ENCODE measurements at regions not wholly inside any gene's neighbourhood (a gene's known extent, or its start where the extent isn't known, plus 50 kb on each side); places are given as distances from the start of the nearest gene placed in this dataset.
A peak's percentile ranks its signal among the peaks of the same experiment; 100 is the strongest.

DNA sequence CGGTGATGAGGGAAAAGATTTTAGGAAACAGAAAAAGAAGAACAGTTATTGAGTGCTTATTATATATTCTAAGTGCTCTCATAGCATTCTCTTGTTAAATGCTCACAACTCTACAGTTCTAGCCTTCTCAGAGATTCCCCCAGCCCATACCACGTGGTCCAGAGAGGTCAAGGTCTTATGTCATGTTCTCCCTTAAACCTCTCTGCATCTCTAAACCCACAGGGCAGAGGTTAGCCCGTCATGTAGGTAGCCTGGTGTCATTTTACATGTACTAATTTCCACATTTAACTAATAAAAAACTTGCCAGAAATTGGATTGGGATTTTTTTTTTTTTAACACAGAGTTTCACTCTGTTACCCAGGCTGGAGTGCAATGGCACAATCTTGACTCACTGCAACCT is 178.0 kb downstream of the CEMIP2 start:
- no peak for DNase-seq (ENCODE audit: low read depth in 4 of 4, low spot score in 3 of 4)

DNA sequence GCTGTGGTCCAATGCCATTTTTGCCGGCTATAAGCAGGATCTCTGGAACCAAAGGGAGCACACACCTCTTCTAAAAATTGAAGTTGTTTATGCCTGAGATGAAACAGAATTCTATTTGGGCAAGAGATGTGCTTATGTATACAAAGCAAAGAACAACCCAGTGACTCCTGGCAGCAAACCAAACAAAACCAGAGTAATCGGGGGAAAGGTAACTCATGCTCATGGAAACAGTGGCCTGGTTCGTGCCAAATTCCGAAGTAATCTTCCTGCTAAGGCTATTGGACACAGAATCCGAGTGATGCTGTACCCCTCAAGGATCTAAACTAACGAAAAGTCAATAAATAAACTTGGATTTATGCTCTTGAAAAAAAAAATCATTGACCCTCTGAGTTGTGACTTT is 178.7 kb downstream of the CEMIP2 start:
- DNase-seq (ENCODE audit: low read depth in 4 of 4, low spot score in 3 of 4): no peak

DNA sequence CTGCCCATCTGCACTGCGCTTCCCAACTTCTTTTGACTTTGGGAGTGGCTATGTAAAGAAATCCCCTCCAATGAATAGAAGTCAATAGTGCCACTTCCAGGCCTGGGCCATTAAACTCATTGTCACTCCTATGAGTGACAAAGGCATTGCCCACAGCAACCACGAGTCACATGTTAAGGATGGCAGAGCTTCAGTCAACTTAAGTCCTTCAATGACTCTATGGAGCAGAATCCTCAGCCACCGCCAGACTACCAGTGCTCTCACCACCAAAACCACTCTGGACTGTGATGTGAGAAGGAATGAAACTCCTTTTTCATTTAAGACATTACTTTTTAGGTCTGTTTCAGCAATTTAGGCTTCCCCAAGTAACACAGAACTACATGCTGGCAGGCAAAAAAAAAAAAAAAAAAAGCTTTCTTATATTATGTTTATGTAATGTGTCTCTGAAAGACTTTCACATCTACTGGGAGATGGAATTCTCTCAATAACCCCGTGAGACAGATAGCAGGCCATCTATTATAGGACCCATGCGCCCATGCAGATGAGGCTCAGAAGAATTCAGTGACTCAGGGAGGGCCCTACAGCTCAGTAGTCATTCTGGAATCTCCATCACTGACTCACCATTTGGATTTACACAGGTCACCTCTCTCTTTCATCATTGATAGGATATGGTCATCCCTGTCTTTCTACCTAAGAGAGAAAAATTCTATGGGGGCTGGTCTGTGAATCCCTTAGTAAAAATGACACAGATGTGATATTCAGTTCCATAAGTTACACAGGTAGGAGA is 180.5 kb downstream of the CEMIP2 start:
- no peak for DNase-seq (ENCODE audit: low read depth in 4 of 4, low spot score in 3 of 4)

DNA sequence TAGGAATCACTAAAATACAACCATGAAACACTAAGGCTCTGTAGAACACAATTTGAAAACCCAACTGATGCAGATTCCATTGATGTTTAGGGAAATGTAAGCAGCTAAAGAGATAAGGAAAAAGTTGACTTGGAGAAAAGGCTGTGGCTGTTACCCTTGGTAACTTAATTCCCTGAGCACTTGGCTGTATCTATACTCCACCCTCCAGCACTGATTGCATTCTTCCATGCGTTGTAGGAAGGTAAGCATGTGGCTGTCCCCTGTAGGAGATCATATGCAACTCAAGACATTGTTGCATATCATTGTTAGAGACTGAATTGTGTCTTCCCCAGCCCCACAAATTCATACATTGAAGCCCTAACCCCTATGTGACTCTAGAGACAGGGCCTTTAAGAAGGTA is 184.5 kb downstream of the CEMIP2 start:
- DNase-seq (ENCODE audit: low read depth in 4 of 4, low spot score in 3 of 4): no peak

DNA sequence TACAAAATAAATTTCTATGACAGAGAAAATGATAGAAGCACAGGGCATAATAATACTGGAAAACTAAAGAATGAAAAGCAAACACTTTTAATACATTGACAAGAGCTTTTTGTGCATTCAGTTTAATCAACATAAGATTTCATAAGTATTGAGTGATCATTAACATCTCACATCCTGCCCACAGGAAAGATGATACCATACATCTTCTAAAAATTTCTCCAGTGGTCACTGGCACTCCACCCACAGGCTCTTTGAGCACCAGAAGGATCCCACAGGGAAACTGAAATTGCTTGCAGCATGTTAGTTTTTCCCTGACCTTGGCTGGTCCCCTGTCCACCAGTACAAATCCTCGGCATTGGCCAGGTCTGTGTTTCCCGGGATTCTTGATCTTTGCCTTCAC is 186.0 kb downstream of the CEMIP2 start:
- no peak for DNase-seq (ENCODE audit: low read depth in 4 of 4, low spot score in 3 of 4)

DNA sequence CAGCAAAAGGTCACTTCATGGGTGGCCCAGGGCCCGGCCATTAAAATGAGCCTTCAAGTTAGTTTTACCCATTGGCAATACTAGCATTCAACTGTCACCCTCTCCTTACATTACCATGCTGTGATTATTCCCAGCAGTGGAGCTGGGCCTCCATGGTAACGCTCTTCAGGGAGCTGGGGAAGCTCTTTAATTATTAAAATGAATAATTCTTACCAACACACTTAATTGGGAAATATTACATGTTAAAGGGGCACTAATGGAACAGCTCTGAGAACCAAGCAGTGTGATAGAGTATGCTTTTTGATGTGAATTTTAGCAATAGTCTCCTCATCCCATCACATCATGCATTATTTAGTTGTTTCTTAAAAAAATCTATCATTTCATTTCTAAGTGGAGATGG is 187.2 kb downstream of the CEMIP2 start:
- no peak for DNase-seq (ENCODE audit: low read depth in 4 of 4, low spot score in 3 of 4)

DNA sequence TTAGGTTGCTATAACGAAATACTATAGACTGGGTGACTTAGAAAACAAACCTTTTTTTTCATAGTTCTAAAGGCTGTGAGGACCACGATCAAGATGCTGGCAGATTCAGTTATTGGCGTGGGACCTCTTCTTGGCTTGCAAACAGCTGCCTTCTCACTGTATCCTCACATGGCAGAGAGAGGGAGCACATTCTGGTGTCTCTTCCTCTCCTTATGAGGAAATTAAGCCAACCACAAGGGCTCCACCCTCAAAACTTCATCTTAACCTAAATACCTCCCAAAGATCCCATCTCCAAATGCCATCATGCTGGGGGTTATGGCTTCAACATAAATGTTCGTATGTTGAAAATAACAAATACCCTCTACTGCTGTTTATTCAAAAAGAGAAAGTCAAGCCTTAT is 197.1 kb downstream of the CEMIP2 start:
- no peak for DNase-seq (ENCODE audit: low read depth in 4 of 4, low spot score in 3 of 4)

DNA sequence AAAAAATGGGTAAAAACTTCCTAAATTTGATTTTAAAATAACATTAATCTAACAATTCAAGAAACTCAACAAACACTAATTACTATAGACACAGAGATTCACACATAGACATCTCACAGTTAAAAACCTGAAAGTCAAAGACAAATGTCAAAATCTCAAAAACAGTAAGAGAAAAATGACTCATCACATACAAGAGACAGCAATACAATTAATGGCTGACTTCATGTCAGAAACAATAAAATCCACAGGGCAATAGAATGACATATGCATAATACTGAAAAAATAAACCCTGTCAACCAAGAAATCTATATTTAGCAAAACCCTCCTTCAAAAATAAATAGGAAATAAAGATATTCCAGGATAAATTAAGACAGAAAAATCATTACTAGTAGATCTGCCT is 200.4 kb downstream of the CEMIP2 start:
- no peak for DNase-seq (ENCODE audit: low read depth in 4 of 4, low spot score in 3 of 4)

DNA sequence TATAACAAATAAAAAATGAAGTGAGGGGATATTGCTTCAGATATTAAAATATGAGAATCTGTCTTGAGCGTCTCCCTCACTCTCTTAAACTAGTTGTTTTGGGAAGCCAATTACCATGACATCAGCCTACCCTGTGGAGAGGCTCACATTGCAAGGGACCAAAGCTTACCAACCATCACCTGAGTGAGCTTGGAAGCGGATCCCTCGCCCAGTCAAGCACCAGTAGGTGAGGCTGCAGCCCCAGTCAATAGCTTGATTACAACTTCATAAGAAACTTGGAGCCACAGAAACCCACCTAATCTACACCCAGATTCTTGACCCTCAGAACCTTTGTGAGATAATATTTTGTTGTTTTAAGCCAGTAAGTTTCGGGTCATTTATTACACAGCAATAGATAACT is 206.2 kb downstream of the CEMIP2 start:
- DNase-seq (ENCODE audit: low read depth in 4 of 4, low spot score in 3 of 4): no peak

DNA sequence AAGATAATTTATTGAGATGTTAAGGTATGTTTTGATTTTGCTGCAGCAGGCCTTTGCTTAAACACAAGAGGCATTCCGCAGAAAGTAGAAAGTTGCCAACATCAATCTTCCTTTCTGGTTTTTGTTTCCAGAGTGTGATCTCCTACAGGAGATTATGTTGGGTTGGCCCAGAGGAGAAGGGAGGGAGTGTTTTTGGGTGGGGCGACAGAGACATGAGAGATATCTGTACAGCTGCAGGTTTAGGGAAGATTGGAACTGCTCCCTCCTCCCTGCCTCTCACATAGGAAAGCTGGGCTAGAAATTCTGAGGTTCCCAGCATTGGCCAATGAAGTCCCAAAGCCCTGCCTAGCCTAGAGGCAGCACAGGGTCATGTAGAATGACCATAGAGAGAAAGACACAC is 211.0 kb downstream of the CEMIP2 start:
- DNase-seq (ENCODE audit: low read depth in 4 of 4, low spot score in 3 of 4): no peak

DNA sequence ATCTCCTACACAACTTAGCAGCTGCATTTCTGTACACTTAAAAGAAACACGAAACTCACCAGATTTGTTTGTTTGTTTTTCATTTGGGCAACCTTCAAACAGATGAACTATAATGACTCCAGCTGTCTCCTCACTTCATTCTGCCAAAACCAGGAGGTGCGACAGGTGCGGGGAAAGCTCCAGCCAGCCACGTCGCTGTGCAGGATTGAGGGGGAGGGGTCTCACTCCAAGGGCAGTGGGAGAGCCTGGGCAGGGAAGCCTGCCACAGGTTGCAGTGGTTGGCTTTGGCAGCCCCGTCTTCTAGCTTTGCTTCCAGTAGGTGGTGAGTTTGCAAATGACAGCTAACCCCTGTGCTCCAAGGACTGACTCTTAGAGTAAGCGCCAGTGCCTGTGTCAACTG is 215.8 kb downstream of the CEMIP2 start:
- peak in 1 of 4 donors; percentile 7 for DNase-seq (ENCODE audit: low read depth in 4 of 4, low spot score in 3 of 4)

DNA sequence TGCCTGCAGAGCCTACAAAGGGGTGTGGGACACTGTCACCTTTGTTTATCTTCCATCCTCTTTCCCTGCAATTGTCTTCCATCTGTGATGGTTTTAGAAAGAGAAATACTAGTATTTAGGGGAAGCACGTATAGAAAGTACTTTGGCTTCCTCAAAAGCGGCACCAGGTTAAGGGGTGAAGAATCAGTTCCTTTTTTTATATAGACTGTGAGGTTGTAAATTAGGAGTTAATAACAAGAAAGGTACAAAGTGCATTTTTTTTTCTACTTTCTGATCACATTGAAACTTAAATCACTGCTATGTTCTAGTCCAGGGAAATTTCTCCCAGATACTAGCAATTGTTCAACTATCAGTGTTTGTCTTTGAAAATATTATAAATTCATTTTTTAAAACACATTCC is 219.3 kb downstream of the CEMIP2 start:
- DNase-seq (ENCODE audit: low read depth in 4 of 4, low spot score in 3 of 4): no peak

DNA sequence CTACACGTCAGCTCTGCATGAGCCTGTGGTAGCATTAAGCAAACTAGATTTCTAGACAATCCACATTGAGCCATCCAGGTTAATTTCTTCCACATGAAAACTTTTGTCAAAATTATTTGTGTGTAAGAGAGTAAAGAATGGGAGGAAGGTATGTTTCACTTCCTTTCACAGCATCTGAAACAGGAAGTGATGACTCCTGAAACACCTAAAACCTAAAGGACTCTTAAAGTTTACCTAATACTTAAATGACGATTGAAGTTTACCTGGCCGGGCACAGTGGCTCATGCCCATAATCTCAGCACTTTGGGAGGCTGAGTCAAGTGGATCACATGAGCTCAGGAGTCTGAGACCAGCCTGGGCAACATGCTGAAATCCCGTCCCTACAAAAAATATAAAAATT is 223.8 kb downstream of the CEMIP2 start:
- no peak for DNase-seq (ENCODE audit: low read depth in 4 of 4, low spot score in 3 of 4)

DNA sequence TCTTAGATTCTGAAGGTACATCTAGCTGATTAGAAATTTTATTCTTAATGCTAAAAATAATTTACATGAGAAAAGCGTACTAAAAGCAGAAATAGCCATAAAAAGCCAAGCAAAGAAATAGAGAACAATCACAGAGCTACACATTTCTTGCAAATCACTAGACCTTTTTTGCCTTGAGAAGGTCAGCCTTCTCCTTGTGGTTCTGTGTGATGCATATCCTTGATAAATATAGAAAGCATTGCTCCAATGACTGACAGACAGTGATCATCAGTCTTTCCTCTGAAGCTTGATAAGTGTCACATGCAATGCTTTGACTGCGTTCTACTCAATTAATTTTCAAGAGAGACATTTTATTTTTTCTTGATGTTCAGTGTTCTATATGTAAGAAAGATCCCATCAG is 226.9 kb downstream of the CEMIP2 start:
- no peak for DNase-seq (ENCODE audit: low read depth in 4 of 4, low spot score in 3 of 4)

DNA sequence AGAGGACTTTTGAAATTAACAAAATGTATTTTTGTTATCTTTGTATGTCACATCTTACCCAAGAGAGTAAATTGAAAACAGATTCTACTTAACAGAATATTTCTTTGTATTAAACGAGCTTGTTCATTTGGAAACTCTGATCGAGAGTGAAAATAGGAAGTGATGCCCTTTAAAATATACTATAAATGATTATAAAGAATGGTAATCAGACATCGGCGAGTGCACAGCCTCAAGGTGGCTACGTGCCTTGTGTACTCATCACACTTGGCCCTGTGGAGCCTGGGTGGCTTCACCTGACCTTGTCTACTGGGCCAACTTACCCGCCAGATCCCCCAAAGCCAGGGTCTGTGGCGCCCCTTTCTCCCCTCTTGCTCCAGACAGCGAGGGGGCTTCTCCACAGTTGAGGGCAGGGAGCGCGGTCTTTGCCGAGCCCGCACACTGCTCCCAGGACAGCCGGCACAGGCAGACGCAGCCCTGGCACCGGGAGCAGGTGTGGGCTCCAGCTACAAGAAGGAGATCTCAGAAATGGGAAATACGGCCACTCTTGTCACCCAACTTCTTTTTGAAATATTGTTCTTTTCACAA is 243.2 kb downstream of the CEMIP2 start:
- DNase-seq (ENCODE audit: low read depth in 4 of 4, low spot score in 3 of 4): no peak

DNA sequence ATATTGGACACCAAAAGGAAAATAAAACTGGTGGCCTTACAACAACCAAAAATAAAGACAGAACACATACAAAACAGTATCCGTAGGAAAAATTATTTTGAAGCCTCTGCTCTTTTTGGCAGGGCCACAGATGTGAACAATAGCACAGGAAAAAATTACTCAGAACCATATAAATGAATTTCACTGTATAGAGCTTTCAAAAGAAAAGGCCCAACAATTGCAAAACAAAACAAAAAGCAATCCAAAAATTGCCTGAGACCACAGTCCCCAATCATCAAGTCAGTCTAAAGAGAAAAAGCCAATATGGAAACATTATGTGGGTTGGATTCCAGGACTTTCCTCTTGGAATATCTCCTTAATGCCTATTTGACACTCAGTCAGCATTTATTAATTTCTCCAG is 243.8 kb downstream of the CEMIP2 start:
- DNase-seq (ENCODE audit: low read depth in 4 of 4, low spot score in 3 of 4): no peak

DNA sequence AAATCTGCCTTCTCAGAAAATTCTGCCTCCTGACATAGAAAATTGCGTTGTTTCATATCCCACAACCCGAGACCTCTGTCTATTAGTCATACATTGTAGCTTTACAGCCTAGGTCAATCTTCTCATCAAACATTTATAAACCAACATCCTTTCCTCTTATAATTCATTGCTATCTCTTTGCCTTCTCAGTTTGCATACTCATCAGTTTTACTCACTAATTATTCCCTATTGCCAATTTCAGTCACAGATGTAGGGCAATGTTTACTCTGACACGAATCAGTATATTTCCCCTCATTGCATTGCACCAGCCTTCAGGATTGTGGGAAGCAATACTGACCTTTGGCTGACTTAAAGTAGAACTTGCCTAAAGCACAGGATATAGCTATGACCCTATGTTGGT is 247.2 kb downstream of the CEMIP2 start:
- no peak for DNase-seq (ENCODE audit: low read depth in 4 of 4, low spot score in 3 of 4)

DNA sequence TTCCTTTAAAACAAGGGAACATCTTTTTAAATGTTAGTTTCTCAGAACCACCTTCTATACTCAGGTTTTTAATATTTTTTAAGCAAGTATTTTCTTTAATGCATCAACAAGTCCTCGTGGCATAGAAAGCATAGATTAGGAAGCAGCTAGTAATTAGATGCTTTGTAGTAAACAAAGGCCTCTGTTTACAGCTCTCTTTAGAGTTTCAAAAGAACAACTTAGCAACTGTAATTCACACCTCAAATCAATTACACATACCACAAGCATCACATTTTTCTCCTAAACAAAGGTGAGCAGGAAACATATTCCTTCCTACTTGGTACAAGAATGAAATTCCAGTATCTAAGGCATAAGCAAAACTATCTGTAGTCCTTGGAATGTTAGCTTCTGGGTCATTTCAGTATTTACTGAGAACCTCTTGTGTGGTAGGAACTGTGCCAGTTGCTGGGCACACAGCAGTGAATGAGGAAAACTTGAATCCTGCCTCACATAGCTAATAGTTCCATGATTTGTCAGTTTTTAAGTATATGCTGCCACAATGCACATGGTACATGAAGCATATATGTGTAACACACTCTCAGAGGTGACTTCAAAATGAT is 249.1 kb downstream of the CEMIP2 start:
- DNase-seq (ENCODE audit: low read depth in 4 of 4, low spot score in 3 of 4): no peak

DNA sequence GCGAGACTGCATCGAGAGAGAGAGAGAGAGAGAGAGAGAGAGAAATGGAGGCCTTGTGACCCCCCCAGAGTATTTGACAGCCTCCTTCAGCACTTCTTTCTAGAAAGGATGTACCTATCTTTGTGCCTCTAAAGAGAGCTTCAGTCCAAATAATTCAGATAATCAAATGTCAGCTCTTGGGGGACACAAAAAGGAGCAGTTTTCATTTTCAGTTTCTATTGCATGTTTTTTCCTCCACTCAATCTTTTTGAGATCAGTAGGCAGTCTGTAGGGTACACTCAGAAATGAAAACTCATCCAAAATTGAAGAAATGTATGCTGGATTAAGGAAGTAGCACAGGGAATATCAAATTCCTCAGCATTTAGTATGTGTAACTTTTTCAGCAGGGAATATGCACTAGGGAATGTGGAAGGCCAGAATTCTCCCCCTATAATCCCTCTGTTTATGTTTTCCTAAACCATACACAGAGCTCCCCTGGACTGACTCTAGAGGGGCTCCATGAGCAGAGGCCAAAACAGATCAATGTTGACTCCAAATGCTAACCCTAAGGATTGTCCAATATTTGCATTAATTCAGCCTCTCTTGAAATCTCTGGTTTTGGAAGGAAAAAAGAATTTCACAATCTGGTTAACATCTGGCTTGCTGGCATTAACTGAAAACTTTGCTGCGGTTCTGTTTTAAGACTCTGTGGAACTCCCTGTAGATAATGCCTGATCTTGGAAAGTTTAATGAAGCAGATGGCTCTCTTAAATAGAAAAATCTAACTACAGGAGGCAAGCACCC is 250.1 kb downstream of the CEMIP2 start:
- no peak for DNase-seq (ENCODE audit: low read depth in 4 of 4, low spot score in 3 of 4)

DNA sequence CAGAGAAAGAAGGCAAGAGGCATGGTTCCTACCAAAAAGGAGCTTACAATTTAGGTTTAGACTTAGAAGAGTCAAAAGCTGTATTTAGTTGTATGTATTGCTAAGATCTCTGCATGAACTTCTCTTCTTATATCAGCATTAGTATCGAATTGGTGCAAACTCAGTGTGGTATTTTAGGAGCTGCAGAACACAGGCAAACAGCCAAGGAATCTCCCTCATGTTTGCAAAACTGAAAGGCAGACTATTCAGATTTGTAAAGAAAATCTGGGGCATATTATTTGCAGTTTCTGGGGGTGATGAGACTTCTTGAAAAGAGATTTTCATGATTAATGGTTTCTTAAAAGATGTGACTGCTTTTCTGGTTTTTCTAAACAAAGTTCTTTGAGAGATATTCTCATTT is 252.7 kb downstream of the CEMIP2 start:
- no peak for DNase-seq (ENCODE audit: low read depth in 4 of 4, low spot score in 3 of 4)

DNA sequence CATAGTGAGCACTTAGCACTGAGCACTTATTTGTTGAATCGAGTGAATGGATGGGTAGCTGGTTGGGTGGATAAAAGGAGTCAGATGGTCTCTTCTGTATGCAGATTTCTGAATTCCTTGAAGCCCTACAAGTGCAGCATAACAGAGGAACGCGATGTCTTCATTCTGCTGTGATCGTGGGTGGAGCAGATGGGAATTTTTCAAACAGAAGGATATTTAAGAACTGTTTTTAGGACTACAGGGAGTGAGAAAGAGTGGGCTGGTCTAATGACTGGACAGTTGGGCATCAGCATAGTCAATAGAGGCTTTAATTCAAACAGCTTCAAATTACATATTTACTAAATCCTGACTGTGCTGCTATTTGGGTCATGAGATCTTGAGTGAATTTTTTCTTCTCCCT is 253.2 kb downstream of the CEMIP2 start:
- DNase-seq (ENCODE audit: low read depth in 4 of 4, low spot score in 3 of 4): no peak

Measured in left renal pelvis (tissue), 4 donors.